ENCODE measurements at regions not wholly inside any gene's neighbourhood (a gene's known extent, or its start where the extent isn't known, plus 50 kb on each side); places are given as distances from the start of the nearest gene placed in this dataset.

GRCh38 chr21:28227881-28228635, 764.6 kb downstream of the LTN1 start:
- H3K9ac ChIP-seq (ENCODE audit: low read depth, low read length), result no peak overlapping the region
- H3K4me3 ChIP-seq (ENCODE audit: low read length), result no peak overlapping the region
- no peaks in the 10 kb centered on the region for H3K27me3 ChIP-seq (ENCODE audit: control insufficient read depth, insufficient read depth, low read length)
- peak overlapping the region; percentile 19 for H3K4me2 ChIP-seq (ENCODE audit: low read length)
- no peaks in the 10 kb centered on the region for H3K9me3 ChIP-seq (replicated peaks; ENCODE audit: low read length)
- peaks cover 39% of the 10 kb centered on the region for H3K4me1 ChIP-seq (ENCODE audit: control insufficient read depth, insufficient read depth, low read length)
- H3K36me3 ChIP-seq (ENCODE audit: insufficient read depth, low read length), result no peaks in the 10 kb centered on the region

- Histone ChIP-seq H3K9ac (ENCODE audit: low read depth, low read length) (no peak overlapping the region), H3K4me1 (ENCODE audit: control insufficient read depth, insufficient read depth, low read length) (peaks cover 39% of the 10 kb centered on the region), H3K4me3 (ENCODE audit: low read length) (no peak overlapping the region), H3K9me3 (replicated peaks; ENCODE audit: low read length) (no peaks in the 10 kb centered on the region), H3K4me2 (ENCODE audit: low read length) (no peak overlapping the region), H3K27me3 (ENCODE audit: control insufficient read depth, insufficient read depth, low read length) (no peaks in the 10 kb centered on the region), H3K36me3 (ENCODE audit: insufficient read depth, low read length) (no peaks in the 10 kb centered on the region)
Observed at GRCh38 chr21:28226563-28226962, 766.1 kb downstream of the LTN1 start.

GRCh38 chr21:28224191-28224726, 768.4 kb downstream of the LTN1 start:
- no peak overlapping the region for H3K4me3 ChIP-seq (ENCODE audit: low read length)
- peaks cover 19% of the 10 kb centered on the region for H3K4me1 ChIP-seq (ENCODE audit: control insufficient read depth, insufficient read depth, low read length)
- no peaks in the 10 kb centered on the region for H3K27me3 ChIP-seq (ENCODE audit: control insufficient read depth, insufficient read depth, low read length)
- no peaks in the 10 kb centered on the region for H3K9me3 ChIP-seq (replicated peaks; ENCODE audit: low read length)
- no peaks in the 10 kb centered on the region for H3K36me3 ChIP-seq (ENCODE audit: insufficient read depth, low read length)
- H3K9ac ChIP-seq (ENCODE audit: low read depth, low read length), result no peak overlapping the region
- H3K4me2 ChIP-seq (ENCODE audit: low read length), result no peak overlapping the region

GRCh38 chr21:28221984-28222383, 770.7 kb downstream of the LTN1 start:
- no peaks in the 10 kb centered on the region for H3K27me3 ChIP-seq (ENCODE audit: control insufficient read depth, insufficient read depth, low read length)
- no peaks in the 10 kb centered on the region for H3K36me3 ChIP-seq (ENCODE audit: insufficient read depth, low read length)
- no peak overlapping the region for H3K4me2 ChIP-seq (ENCODE audit: low read length)
- no peak overlapping the region for H3K4me3 ChIP-seq (ENCODE audit: low read length)
- no peaks in the 10 kb centered on the region for H3K9me3 ChIP-seq (replicated peaks; ENCODE audit: low read length)
- H3K9ac ChIP-seq (ENCODE audit: low read depth, low read length), result no peak overlapping the region
- no peaks in the 10 kb centered on the region for H3K4me1 ChIP-seq (ENCODE audit: control insufficient read depth, insufficient read depth, low read length)

GRCh38 chr21:28220680-28221079, 772.0 kb downstream of the LTN1 start:
- Histone ChIP-seq H3K9me3 (replicated peaks; ENCODE audit: low read length) (no peaks in the 10 kb centered on the region), H3K36me3 (ENCODE audit: insufficient read depth, low read length) (no peaks in the 10 kb centered on the region), H3K4me2 (ENCODE audit: low read length) (no peak overlapping the region), H3K4me1 (ENCODE audit: control insufficient read depth, insufficient read depth, low read length) (peaks cover 2% of the 10 kb centered on the region), H3K27me3 (ENCODE audit: control insufficient read depth, insufficient read depth, low read length) (no peaks in the 10 kb centered on the region), H3K9ac (ENCODE audit: low read depth, low read length) (no peak overlapping the region), H3K4me3 (ENCODE audit: low read length) (no peak overlapping the region)

- no peaks in the 10 kb centered on the region for H3K9me3 ChIP-seq (replicated peaks; ENCODE audit: low read length)
- no peaks in the 10 kb centered on the region for H3K36me3 ChIP-seq (ENCODE audit: insufficient read depth, low read length)
- no peaks in the 10 kb centered on the region for H3K27me3 ChIP-seq (ENCODE audit: control insufficient read depth, insufficient read depth, low read length)
- no peak overlapping the region for H3K4me3 ChIP-seq (ENCODE audit: low read length)
- H3K9ac ChIP-seq (ENCODE audit: low read depth, low read length), result no peak overlapping the region
- H3K4me2 ChIP-seq (ENCODE audit: low read length), result no peak overlapping the region
- H3K4me1 ChIP-seq (ENCODE audit: control insufficient read depth, insufficient read depth, low read length), result peaks cover 13% of the 10 kb centered on the region
Observed at GRCh38 chr21:28216976-28217523, 775.6 kb downstream of the LTN1 start.

GRCh38 chr21:28215214-28215954, 777.3 kb downstream of the LTN1 start:
- H3K27me3 ChIP-seq (ENCODE audit: control insufficient read depth, insufficient read depth, low read length), result no peaks in the 10 kb centered on the region
- H3K9ac ChIP-seq (ENCODE audit: low read depth, low read length), result no peak overlapping the region

GRCh38 chr21:28214786-28215185, 777.9 kb downstream of the LTN1 start:
- no peaks in the 10 kb centered on the region for H3K9me3 ChIP-seq (replicated peaks; ENCODE audit: low read length)
- H3K4me2 ChIP-seq (ENCODE audit: low read length), result peak overlapping the region; percentile 8
- H3K36me3 ChIP-seq (ENCODE audit: insufficient read depth, low read length), result no peaks in the 10 kb centered on the region
- no peak overlapping the region for H3K9ac ChIP-seq (ENCODE audit: low read depth, low read length)
- no peak overlapping the region for H3K4me3 ChIP-seq (ENCODE audit: low read length)
- no peaks in the 10 kb centered on the region for H3K27me3 ChIP-seq (ENCODE audit: control insufficient read depth, insufficient read depth, low read length)
- peaks cover 13% of the 10 kb centered on the region for H3K4me1 ChIP-seq (ENCODE audit: control insufficient read depth, insufficient read depth, low read length)

More at GRCh38 chr21:28215214-28215954, 777.3 kb downstream of the LTN1 start:
- Histone ChIP-seq H3K4me3 (ENCODE audit: low read length) (no peak overlapping the region), H3K4me2 (ENCODE audit: low read length) (peak overlapping the region; percentile 8), H3K36me3 (ENCODE audit: insufficient read depth, low read length) (no peaks in the 10 kb centered on the region), H3K4me1 (ENCODE audit: control insufficient read depth, insufficient read depth, low read length) (peaks cover 13% of the 10 kb centered on the region), H3K9me3 (replicated peaks; ENCODE audit: low read length) (no peaks in the 10 kb centered on the region)

GRCh38 chr21:28213261-28213660, 779.4 kb downstream of the LTN1 start:
- H3K9me3 ChIP-seq (replicated peaks; ENCODE audit: low read length), result no peaks in the 10 kb centered on the region
- H3K27me3 ChIP-seq (ENCODE audit: control insufficient read depth, insufficient read depth, low read length), result no peaks in the 10 kb centered on the region
- H3K4me3 ChIP-seq (ENCODE audit: low read length), result no peak overlapping the region
- H3K4me2 ChIP-seq (ENCODE audit: low read length), result no peak overlapping the region
- no peaks in the 10 kb centered on the region for H3K36me3 ChIP-seq (ENCODE audit: insufficient read depth, low read length)
- peaks cover 14% of the 10 kb centered on the region for H3K4me1 ChIP-seq (ENCODE audit: control insufficient read depth, insufficient read depth, low read length)
- H3K9ac ChIP-seq (ENCODE audit: low read depth, low read length), result no peak overlapping the region

GRCh38 chr21:28212061-28212460, 780.6 kb downstream of the LTN1 start:
- Histone ChIP-seq H3K36me3 (ENCODE audit: insufficient read depth, low read length) (no peaks in the 10 kb centered on the region), H3K4me1 (ENCODE audit: control insufficient read depth, insufficient read depth, low read length) (peaks cover 23% of the 10 kb centered on the region), H3K27me3 (ENCODE audit: control insufficient read depth, insufficient read depth, low read length) (no peaks in the 10 kb centered on the region), H3K4me2 (ENCODE audit: low read length) (no peak overlapping the region), H3K4me3 (ENCODE audit: low read length) (no peak overlapping the region), H3K9ac (ENCODE audit: low read depth, low read length) (no peak overlapping the region), H3K9me3 (replicated peaks; ENCODE audit: low read length) (no peaks in the 10 kb centered on the region)

GRCh38 chr21:28207436-28208173, 785.1 kb downstream of the LTN1 start:
- Histone ChIP-seq H3K4me3 (ENCODE audit: low read length) (no peak overlapping the region), H3K27me3 (ENCODE audit: control insufficient read depth, insufficient read depth, low read length) (no peaks in the 10 kb centered on the region)

More at GRCh38 chr21:28207436-28208173, 785.1 kb downstream of the LTN1 start:
- H3K4me2 ChIP-seq (ENCODE audit: low read length), result peak overlapping the region; percentile 57
- no peaks in the 10 kb centered on the region for H3K36me3 ChIP-seq (ENCODE audit: insufficient read depth, low read length)
- no peaks in the 10 kb centered on the region for H3K9me3 ChIP-seq (replicated peaks; ENCODE audit: low read length)
- no peak overlapping the region for H3K9ac ChIP-seq (ENCODE audit: low read depth, low read length)
- peaks cover 11% of the 10 kb centered on the region for H3K4me1 ChIP-seq (ENCODE audit: control insufficient read depth, insufficient read depth, low read length)

Data from skeletal muscle satellite cell (primary cell).